ENCODE measurements at regions not wholly inside any gene's neighbourhood (a gene's known extent, or its start where the extent isn't known, plus 50 kb on each side); places are given as distances from the start of the nearest gene placed in this dataset.

GRCh38 chrX:39616098-39616729 is 481.5 kb downstream of the BCOR start:
- no peak for DNase-seq
- no peak overlapping the region for H3K4me3 ChIP-seq (ENCODE audit: insufficient read depth, low read depth, low read length)
- H3K36me3 ChIP-seq (replicated peaks; ENCODE audit: control insufficient read depth, insufficient read depth, low read length), result no peaks in the 10 kb centered on the region
- H3K27me3 ChIP-seq (ENCODE audit: control insufficient read depth, insufficient read depth, low read length), result peaks cover 3% of the 10 kb centered on the region; the same call in 1 of the 2 replicates

GRCh38 chrX:39616731-39617130 is 481.0 kb downstream of the BCOR start:
- H3K36me3 ChIP-seq (replicated peaks; ENCODE audit: control insufficient read depth, insufficient read depth, low read length), result no peaks in the 10 kb centered on the region
- H3K4me3 ChIP-seq (ENCODE audit: insufficient read depth, low read depth, low read length), result no peak overlapping the region
- peaks cover 3% of the 10 kb centered on the region; the same call in 1 of the 2 replicates for H3K27me3 ChIP-seq (ENCODE audit: control insufficient read depth, insufficient read depth, low read length)
- DNase-seq, result no peak

- no peaks in the 10 kb centered on the region; the same call in 1 of the 2 replicates for H3K27me3 ChIP-seq (ENCODE audit: control insufficient read depth, insufficient read depth, low read length)
- no peak for DNase-seq
- no peaks in the 10 kb centered on the region for H3K36me3 ChIP-seq (replicated peaks; ENCODE audit: control insufficient read depth, insufficient read depth, low read length)
- H3K4me3 ChIP-seq (ENCODE audit: insufficient read depth, low read depth, low read length), result no peak overlapping the region
These were observed 479.6 kb downstream of the BCOR start for GRCh38 chrX:39618178-39618577.

GRCh38 chrX:39619182-39620009 is 478.4 kb downstream of the BCOR start:
- no peak overlapping the region for H3K4me3 ChIP-seq (ENCODE audit: insufficient read depth, low read depth, low read length)
- H3K27me3 ChIP-seq (ENCODE audit: control insufficient read depth, insufficient read depth, low read length), result no peaks in the 10 kb centered on the region
- no peak for DNase-seq
- H3K36me3 ChIP-seq (replicated peaks; ENCODE audit: control insufficient read depth, insufficient read depth, low read length), result no peaks in the 10 kb centered on the region

DNA sequence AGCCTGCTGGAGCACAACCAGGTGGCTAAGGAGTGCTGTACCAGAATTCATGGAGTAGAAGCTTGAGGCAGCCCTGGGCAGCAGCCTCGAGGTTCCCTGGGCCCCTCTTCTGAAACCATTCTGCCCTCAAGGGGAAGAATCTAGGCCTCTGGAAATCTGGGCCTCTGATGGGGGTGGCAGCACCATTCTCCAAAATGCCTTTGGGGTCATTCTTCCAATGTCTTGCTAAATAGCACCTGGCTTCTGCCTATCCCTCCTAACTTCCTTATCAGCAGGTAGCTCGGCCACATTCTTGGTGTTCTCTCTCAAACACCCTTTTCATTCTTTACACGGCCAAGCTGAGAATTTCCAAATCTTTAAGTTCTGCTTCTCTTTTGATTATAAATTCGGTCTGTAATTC is 473.6 kb downstream of the BCOR start:
- no peaks in the 10 kb centered on the region for H3K36me3 ChIP-seq (replicated peaks; ENCODE audit: control insufficient read depth, insufficient read depth, low read length)
- no peak for DNase-seq

GRCh38 chrX:39625810-39626209 is 471.9 kb downstream of the BCOR start:
- H3K36me3 ChIP-seq (replicated peaks; ENCODE audit: control insufficient read depth, insufficient read depth, low read length), result no peaks in the 10 kb centered on the region
- DNase-seq, result no peak
- H3K27me3 ChIP-seq (ENCODE audit: control insufficient read depth, insufficient read depth, low read length), result no peaks in the 10 kb centered on the region
- H3K4me3 ChIP-seq (ENCODE audit: insufficient read depth, low read depth, low read length), result no peak overlapping the region

More for the DNA sequence above, 473.6 kb downstream of the BCOR start:
- H3K27me3 ChIP-seq (ENCODE audit: control insufficient read depth, insufficient read depth, low read length), result no peaks in the 10 kb centered on the region
- H3K4me3 ChIP-seq (ENCODE audit: insufficient read depth, low read depth, low read length), result no peak overlapping the region

DNA sequence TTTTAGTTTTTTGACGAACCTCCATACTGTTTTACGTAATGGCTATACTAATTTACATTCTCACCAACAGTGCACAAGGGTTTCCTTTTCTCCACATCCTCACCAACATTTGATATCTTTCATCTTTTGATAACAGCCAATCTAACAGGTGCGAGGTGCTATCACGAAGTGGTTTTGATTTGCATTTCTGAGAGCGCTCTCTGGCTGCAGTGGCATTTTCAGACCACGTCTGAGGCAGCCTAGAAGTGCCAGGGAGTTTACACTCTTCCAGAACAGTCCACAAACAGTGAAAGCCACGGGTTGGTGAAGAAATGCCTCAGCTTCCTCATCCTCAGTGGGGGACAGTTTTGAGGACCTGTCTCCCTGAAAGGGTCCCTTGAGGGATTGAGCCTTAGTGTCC is 471.0 kb downstream of the BCOR start:
- Histone ChIP-seq H3K4me3 (ENCODE audit: insufficient read depth, low read depth, low read length) (no peak overlapping the region), H3K36me3 (replicated peaks; ENCODE audit: control insufficient read depth, insufficient read depth, low read length) (no peaks in the 10 kb centered on the region), H3K27me3 (ENCODE audit: control insufficient read depth, insufficient read depth, low read length) (no peaks in the 10 kb centered on the region)
- DNase-seq, result no peak

DNA sequence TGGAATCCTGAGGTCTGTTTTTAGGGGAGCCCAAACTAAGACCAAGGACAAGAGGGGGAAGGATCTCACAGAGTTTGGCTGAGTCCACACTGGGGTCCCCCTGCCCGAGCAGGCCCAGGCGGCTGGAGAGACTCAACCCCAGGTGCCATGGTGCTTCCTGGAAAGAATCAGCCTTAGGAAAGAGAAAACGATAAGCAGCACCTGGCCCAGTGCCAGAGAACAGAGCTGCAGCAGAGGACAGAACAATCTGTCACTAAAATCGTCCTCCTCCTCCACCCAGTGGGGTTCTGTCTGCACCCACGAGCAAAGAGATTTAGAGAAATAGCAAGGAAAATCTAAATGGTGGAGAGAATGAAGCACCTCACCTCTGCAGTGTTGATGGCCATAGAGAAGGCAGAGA is 470.5 kb downstream of the BCOR start:
- no peaks in the 10 kb centered on the region for H3K36me3 ChIP-seq (replicated peaks; ENCODE audit: control insufficient read depth, insufficient read depth, low read length)
- H3K4me3 ChIP-seq (ENCODE audit: insufficient read depth, low read depth, low read length), result no peak overlapping the region
- no peak for DNase-seq
- H3K27me3 ChIP-seq (ENCODE audit: control insufficient read depth, insufficient read depth, low read length), result no peaks in the 10 kb centered on the region

GRCh38 chrX:39629001-39629400 is 468.8 kb downstream of the BCOR start:
- DNase-seq, result no peak
- no peaks in the 10 kb centered on the region for H3K36me3 ChIP-seq (replicated peaks; ENCODE audit: control insufficient read depth, insufficient read depth, low read length)
- no peak overlapping the region for H3K4me3 ChIP-seq (ENCODE audit: insufficient read depth, low read depth, low read length)
- no peaks in the 10 kb centered on the region for H3K27me3 ChIP-seq (ENCODE audit: control insufficient read depth, insufficient read depth, low read length)

GRCh38 chrX:39630344-39630743 is 467.4 kb downstream of the BCOR start:
- Histone ChIP-seq H3K36me3 (replicated peaks; ENCODE audit: control insufficient read depth, insufficient read depth, low read length) (no peaks in the 10 kb centered on the region), H3K27me3 (ENCODE audit: control insufficient read depth, insufficient read depth, low read length) (no peaks in the 10 kb centered on the region), H3K4me3 (ENCODE audit: insufficient read depth, low read depth, low read length) (no peak overlapping the region)
- DNase-seq, result no peak

DNA sequence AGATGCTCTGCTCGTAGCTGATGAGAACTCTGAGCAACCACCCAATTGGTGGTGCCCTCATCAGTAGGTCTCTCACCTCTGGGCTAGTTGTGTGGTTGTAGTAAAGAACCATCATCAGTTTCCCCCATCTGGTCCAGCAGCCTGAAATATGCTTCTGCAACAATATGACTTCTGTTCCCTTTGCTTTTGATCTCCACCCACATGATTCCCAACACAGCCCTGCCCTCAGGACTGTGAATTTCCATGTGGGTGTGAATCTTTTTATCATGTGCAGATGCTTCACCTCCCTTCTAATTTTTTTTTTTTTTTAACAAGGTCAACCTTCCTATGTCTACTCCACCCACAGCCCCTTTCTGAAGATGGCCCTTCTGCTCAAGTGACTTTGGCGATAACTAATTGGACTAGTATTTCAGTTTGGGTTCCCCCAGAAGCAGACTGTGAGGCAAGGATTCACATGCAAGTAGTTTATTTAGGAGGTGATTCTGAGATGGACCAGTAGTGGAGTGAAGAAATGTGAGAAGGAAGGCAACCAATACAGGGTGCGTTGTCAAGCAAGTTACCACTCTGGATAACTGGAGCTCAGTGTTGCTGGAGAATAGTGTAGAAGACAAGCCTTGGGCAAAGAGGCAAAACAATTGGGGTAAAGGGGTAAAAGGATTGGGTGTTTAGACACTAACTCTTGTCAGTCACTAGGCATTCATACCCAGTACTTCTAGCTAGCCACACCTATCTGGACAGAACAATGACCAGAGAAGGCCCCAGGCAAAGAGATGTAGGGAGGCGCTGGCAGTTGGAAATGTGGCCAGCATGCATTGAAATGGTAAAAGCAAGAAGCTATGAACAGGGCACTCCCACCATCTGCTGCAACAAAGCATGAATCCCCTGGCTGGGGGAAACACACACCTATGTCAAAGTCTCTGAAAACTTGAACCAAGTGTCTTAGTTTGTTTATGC is 466.2 kb downstream of the BCOR start:
- no peaks in the 10 kb centered on the region for H3K36me3 ChIP-seq (replicated peaks; ENCODE audit: control insufficient read depth, insufficient read depth, low read length)
- no peak for DNase-seq
- no peak overlapping the region for H3K4me3 ChIP-seq (ENCODE audit: insufficient read depth, low read depth, low read length)
- H3K27me3 ChIP-seq (ENCODE audit: control insufficient read depth, insufficient read depth, low read length), result no peaks in the 10 kb centered on the region

DNA sequence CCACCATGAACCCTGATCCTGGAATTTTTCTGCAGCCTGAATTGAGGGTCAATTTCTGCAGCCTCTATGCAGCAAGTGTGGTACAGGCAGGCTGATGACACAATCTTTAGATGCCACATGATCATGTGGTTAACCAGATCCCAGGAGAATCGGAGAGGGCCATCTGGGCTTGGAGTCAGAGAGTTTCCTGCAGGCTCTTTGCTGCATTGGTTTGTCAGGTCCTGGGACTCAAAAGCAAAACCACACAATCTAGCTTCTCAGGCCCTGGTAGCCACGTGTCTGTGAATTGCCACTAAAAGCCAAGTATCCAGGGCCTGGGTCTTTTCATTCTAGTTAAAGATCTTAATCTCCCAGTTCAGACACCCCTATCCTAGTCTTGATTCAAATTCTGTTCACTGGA is 464.5 kb downstream of the BCOR start:
- no peak for DNase-seq

GRCh38 chrX:39636481-39636880 is 461.3 kb downstream of the BCOR start:
- DNase-seq, result no peak
- Histone ChIP-seq H3K27me3 (ENCODE audit: control insufficient read depth, insufficient read depth, low read length) (no peaks in the 10 kb centered on the region), H3K36me3 (replicated peaks; ENCODE audit: control insufficient read depth, insufficient read depth, low read length) (no peaks in the 10 kb centered on the region), H3K4me3 (ENCODE audit: insufficient read depth, low read depth, low read length) (no peak overlapping the region)

More for the DNA sequence above, 464.5 kb downstream of the BCOR start:
- Histone ChIP-seq H3K36me3 (replicated peaks; ENCODE audit: control insufficient read depth, insufficient read depth, low read length) (no peaks in the 10 kb centered on the region), H3K27me3 (ENCODE audit: control insufficient read depth, insufficient read depth, low read length) (no peaks in the 10 kb centered on the region), H3K4me3 (ENCODE audit: insufficient read depth, low read depth, low read length) (no peak overlapping the region)

DNA sequence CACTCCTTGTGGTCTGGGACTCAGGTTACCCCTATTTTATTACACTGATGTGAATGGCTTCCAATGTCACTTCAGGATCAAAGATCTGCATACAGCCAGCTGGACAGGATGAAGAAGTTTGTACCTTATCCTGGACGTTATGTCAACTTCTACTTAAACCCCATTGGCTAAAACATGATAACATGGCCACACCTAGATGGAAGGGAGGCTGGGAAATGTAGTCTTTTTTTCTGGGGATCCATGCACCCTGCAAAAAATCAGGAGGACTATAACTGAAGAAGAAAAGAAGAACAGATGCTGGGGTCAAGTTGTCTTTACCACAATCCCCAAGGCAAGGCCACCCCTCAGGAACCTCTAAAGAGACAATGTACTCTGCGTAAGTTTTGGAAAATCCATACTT is 459.2 kb downstream of the BCOR start:
- DNase-seq, result no peak
- Histone ChIP-seq H3K4me3 (ENCODE audit: insufficient read depth, low read depth, low read length) (no peak overlapping the region), H3K36me3 (replicated peaks; ENCODE audit: control insufficient read depth, insufficient read depth, low read length) (no peaks in the 10 kb centered on the region), H3K27me3 (ENCODE audit: control insufficient read depth, insufficient read depth, low read length) (no peaks in the 10 kb centered on the region)

Measured in H7 (cell line).